ENCODE measurements at regions not wholly inside any gene's neighbourhood (a gene's known extent, or its start where the extent isn't known, plus 50 kb on each side); places are given as distances from the start of the nearest gene placed in this dataset.
A peak's percentile ranks its signal among the peaks of the same experiment; 100 is the strongest.

GRCh38 chr1:91575909-91576519, 75.4 kb downstream of the CDC7 start:
- Histone ChIP-seq H3K9me2 (replicated peaks; ENCODE audit: insufficient read depth, low read length) (no peaks in the 10 kb centered on the region), H3K4me3 (ENCODE audit: low read length) (peak overlapping the region; percentile 7; the same call in 1 of the 2 replicates), H3K27ac (ENCODE audit: low read length) (peak overlapping the region; percentile 11; the same call in 1 of the 2 replicates), H3K36me3 (replicated peaks; ENCODE audit: insufficient read depth, low read length) (no peaks in the 10 kb centered on the region), H3K4me1 (ENCODE audit: low read length) (peaks cover 22% of the 10 kb centered on the region), H3K79me2 (ENCODE audit: low read length) (no peaks in the 10 kb centered on the region), H3K9ac (ENCODE audit: low read length) (no peak overlapping the region), H3F3A (ENCODE audit: insufficient read depth, low read length) (no peaks in the 10 kb centered on the region), H3K9me3 (replicated peaks; ENCODE audit: insufficient read depth, low read length) (no peaks in the 10 kb centered on the region), H3K27me3 (replicated peaks; ENCODE audit: insufficient read depth, low read length) (no peaks in the 10 kb centered on the region), H4K20me1 (ENCODE audit: insufficient read depth, low read length) (no peaks in the 10 kb centered on the region), H3K4me2 (ENCODE audit: low read depth, low read length) (peak overlapping the region; percentile 48), H2AFZ (ENCODE audit: low read length) (peak overlapping the region; percentile 5; the same call in 1 of the 2 replicates)
- peak; percentile 41 for DNase-seq
- TF ChIP-seq EZH2phosphoT487 (IDR thresholded peaks at IDR 0.05; ENCODE audit: low read length) (no peak), EZH2 (optimal IDR thresholded peaks at IDR 0.05; ENCODE audit: low read depth, low read length) (no peak), CTCF (IDR thresholded peaks at IDR 0.05; ENCODE audit: low read length) (no peak)

GRCh38 chr1:91578320-91579109, 77.9 kb downstream of the CDC7 start:
- Histone ChIP-seq H3K4me2 (ENCODE audit: low read depth, low read length) (no peak overlapping the region), H3K9me2 (replicated peaks; ENCODE audit: insufficient read depth, low read length) (no peaks in the 10 kb centered on the region), H3K27me3 (replicated peaks; ENCODE audit: insufficient read depth, low read length) (no peaks in the 10 kb centered on the region), H3F3A (ENCODE audit: insufficient read depth, low read length) (no peaks in the 10 kb centered on the region), H3K9ac (ENCODE audit: low read length) (no peak overlapping the region), H3K79me2 (ENCODE audit: low read length) (no peaks in the 10 kb centered on the region), H3K4me3 (ENCODE audit: low read length) (no peak overlapping the region), H4K20me1 (ENCODE audit: insufficient read depth, low read length) (no peaks in the 10 kb centered on the region), H3K9me3 (replicated peaks; ENCODE audit: insufficient read depth, low read length) (no peaks in the 10 kb centered on the region), H3K4me1 (ENCODE audit: low read length) (peaks cover 11% of the 10 kb centered on the region), H2AFZ (ENCODE audit: low read length) (no peak overlapping the region), H3K36me3 (replicated peaks; ENCODE audit: insufficient read depth, low read length) (no peaks in the 10 kb centered on the region), H3K27ac (ENCODE audit: low read length) (no peak overlapping the region)
- DNase-seq: no peak
- TF ChIP-seq EZH2phosphoT487 (IDR thresholded peaks at IDR 0.05; ENCODE audit: low read length): no peak
- no peak for TF ChIP-seq EZH2 (optimal IDR thresholded peaks at IDR 0.05; ENCODE audit: low read depth, low read length)
- TF ChIP-seq CTCF (IDR thresholded peaks at IDR 0.05; ENCODE audit: low read length): no peak

- Histone ChIP-seq H2AFZ (ENCODE audit: low read length) (no peak overlapping the region), H3K9me3 (replicated peaks; ENCODE audit: insufficient read depth, low read length) (no peaks in the 10 kb centered on the region), H3K4me1 (ENCODE audit: low read length) (peaks cover 11% of the 10 kb centered on the region), H3F3A (ENCODE audit: insufficient read depth, low read length) (no peaks in the 10 kb centered on the region), H3K27me3 (replicated peaks; ENCODE audit: insufficient read depth, low read length) (no peaks in the 10 kb centered on the region), H3K4me3 (ENCODE audit: low read length) (no peak overlapping the region), H3K4me2 (ENCODE audit: low read depth, low read length) (no peak overlapping the region), H4K20me1 (ENCODE audit: insufficient read depth, low read length) (no peaks in the 10 kb centered on the region), H3K9me2 (replicated peaks; ENCODE audit: insufficient read depth, low read length) (no peaks in the 10 kb centered on the region), H3K79me2 (ENCODE audit: low read length) (no peaks in the 10 kb centered on the region), H3K27ac (ENCODE audit: low read length) (no peak overlapping the region), H3K36me3 (replicated peaks; ENCODE audit: insufficient read depth, low read length) (no peaks in the 10 kb centered on the region), H3K9ac (ENCODE audit: low read length) (no peak overlapping the region)
- no peak for TF ChIP-seq EZH2phosphoT487 (IDR thresholded peaks at IDR 0.05; ENCODE audit: low read length)
- no peak for DNase-seq
Observed at GRCh38 chr1:91579658-91580228, 79.1 kb downstream of the CDC7 start.
